HepG2 (cell line): ENCODE measurements at regions not wholly inside any gene's neighbourhood (a gene's known extent, or its start where the extent isn't known, plus 50 kb on each side); places are given as distances from the start of the nearest gene placed in this dataset.

ENCODE experiments used
- ATAC-seq: fragments of 200-7000 bp; cut with Tn5 transposase; 3 replicates; pipeline ENCODE4 v1.9.1; 2020; ENCODE audit warnings: mild to moderate bottlenecking, moderate library complexity
- BruUV-seq: library from RNA; stranded (reverse); fragments of 400-500 nt; replicated peaks from 2 replicates; lab custom pipeline; 2021; lab: Mats Ljungman, UMichigan
- CTCF ChIA-PET: fragments of 300-600 bp; formaldehyde crosslinking; extraction: SDS; loops from one replicate; lab custom pipeline; 2021; ENCODE audit warnings: low total read pairs, inconsistent platforms, low intra/inter-chr PET ratio; lab: Yijun Ruan, JAX
- POLR2A ChIA-PET: fragments of 350-600 bp; sonication (Branson Sonifier 250); formaldehyde crosslinking; loops from one replicate; lab custom pipeline; 2020; ENCODE audit warnings: antibody characterized with exemption, inconsistent platforms; lab: Yijun Ruan, JAX
- DNase-seq: peaks from one replicate; pipeline ENCODE4 v3.0.0-alpha.2; 2015; ENCODE audit warnings: low spot score
- FAIRE-seq: peaks from 3 replicates; lab custom pipeline; 2011; peaks lifted over from hg19 to GRCh38; lab: Jason Lieb, UNC
- H2AFZ ChIP-seq: one replicate; pipeline ENCODE4 v1.6.1; 2011; ENCODE audit warnings: low read length, inconsistent platforms
- H3K27ac ChIP-seq: fragments of 300-600 bp; 3 replicates; pipeline ENCODE4 v1.8.0; 2011; ENCODE audit warnings: mixed run types, mild to moderate bottlenecking, mixed read lengths, low read length, inconsistent platforms; ENCODE audit not compliant: insufficient read depth; ENCODE audit errors: extremely low read length
- H3K27me3 ChIP-seq, 2 experiments: fragments of 200-600 bp in 1 of 2; 2 replicates in 1 of 2; 3 replicates in 1 of 2; pipeline versions ENCODE4 v1.6.0 to v1.8.0; 2011; ENCODE audit warnings: low read length in 2 of 2, mild to moderate bottlenecking in 2 of 2, moderate library complexity in 2 of 2, inconsistent platforms in 1 of 2; ENCODE audit not compliant: insufficient read depth in 2 of 2, control insufficient read depth in 1 of 2
- H3K36me3 ChIP-seq, 2 experiments: fragments of 200-600 bp in 1 of 2; replicated peaks in 1 of 2; 2 replicates in 1 of 2; 3 replicates in 1 of 2; pipeline versions ENCODE4 v1.5.1 to v1.8.0; 2011; ENCODE audit warnings: low read length in 2 of 2, inconsistent platforms in 1 of 2; ENCODE audit not compliant: insufficient read depth in 2 of 2, control insufficient read depth in 1 of 2
- H3K4me1 ChIP-seq: 2 replicates; pipeline ENCODE4 v1.5.1; 2012; ENCODE audit warnings: low read length, inconsistent platforms; ENCODE audit not compliant: insufficient read depth
- H3K4me2 ChIP-seq: 2 replicates; pipeline ENCODE4 v1.6.0; 2011; ENCODE audit warnings: low read depth, low read length, inconsistent platforms
- H3K4me3 ChIP-seq, 3 experiments: fragments of 200-600 bp in 1 of 3; sonication (generic), shearing (Covaris generic) in 1 of 3; replicated peaks in 1 of 3; 2 replicates each; pipeline ENCODE4 v1.5.1; 2011 to 2016; ENCODE audit warnings: low read length in 3 of 3, inconsistent platforms in 2 of 3, low read depth in 2 of 3, mild to moderate bottlenecking in 2 of 3, control low read depth in 1 of 3, mixed read lengths in 1 of 3; ENCODE audit not compliant: insufficient read depth in 1 of 3
- H3K79me2 ChIP-seq: one replicate; pipeline ENCODE4 v1.6.1; 2011; ENCODE audit warnings: low read length, inconsistent platforms; ENCODE audit not compliant: insufficient read depth
- H3K9ac ChIP-seq: 2 replicates; pipeline ENCODE4 v1.6.0; 2011; ENCODE audit warnings: mild to moderate bottlenecking, low read depth, low read length, inconsistent platforms; ENCODE audit not compliant: insufficient read depth
- H3K9me3 ChIP-seq: 2 replicates; pipeline ENCODE4 v1.5.1; 2012; ENCODE audit warnings: mild to moderate bottlenecking, low read length
- H4K20me1 ChIP-seq: 2 replicates; pipeline ENCODE4 v1.6.0; 2011; ENCODE audit warnings: inconsistent platforms, mild to moderate bottlenecking, low read length, moderate library complexity; ENCODE audit not compliant: insufficient read depth
- AKNA ChIP-seq: sonication (generic); formaldehyde crosslinking; IDR thresholded peaks from 2 replicates; pipeline ENCODE4 v1.4.0; 2020; ENCODE audit warnings: missing genetic modification reagents, borderline replicate concordance
- ARID5B ChIP-seq: IDR thresholded peaks from 2 replicates; pipeline ENCODE4 v1.4.0; 2020; ENCODE audit warnings: mild to moderate bottlenecking, missing genetic modification reagents
- ESRRA ChIP-seq: sonication (generic); formaldehyde crosslinking; IDR thresholded peaks from 2 replicates; pipeline ENCODE4 v1.5.1; 2020; ENCODE audit warnings: mild to moderate bottlenecking, low read depth, missing genetic modification reagents
- GATAD2A ChIP-seq: IDR thresholded peaks from 2 replicates; pipeline ENCODE4 v1.6.1; 2016
- HNF4A ChIP-seq: sonication (generic); formaldehyde crosslinking; IDR thresholded peaks from 2 replicates; pipeline ENCODE4 v1.4.0; 2020; ENCODE audit warnings: missing genetic modification reagents
- PRDM15 ChIP-seq: sonication (generic); formaldehyde crosslinking; IDR thresholded peaks from 2 replicates; pipeline ENCODE4 v1.4.0; 2020; ENCODE audit warnings: missing genetic modification reagents
- RARA ChIP-seq: IDR thresholded peaks from 2 replicates; pipeline ENCODE4 v1.6.1; 2016; ENCODE audit warnings: missing genetic modification reagents, missing compliant biosample characterization
- ZBTB3 ChIP-seq: sonication (generic); formaldehyde crosslinking; IDR thresholded peaks from 2 replicates; pipeline ENCODE4 v1.4.0; 2020; ENCODE audit warnings: low read depth, mild to moderate bottlenecking, moderate library complexity, missing genetic modification reagents, borderline replicate concordance
- ZNF143 ChIP-seq: sonication (generic); formaldehyde crosslinking; IDR thresholded peaks from 2 replicates; pipeline ENCODE4 v1.4.0; 2020; ENCODE audit warnings: missing genetic modification reagents
- ZNF224 ChIP-seq: sonication (generic); formaldehyde crosslinking; IDR thresholded peaks from 2 replicates; pipeline ENCODE4 v1.5.0; 2020; ENCODE audit warnings: mild to moderate bottlenecking, missing genetic modification reagents
- ZNF30 ChIP-seq: sonication (generic); formaldehyde crosslinking; IDR thresholded peaks from 2 replicates; pipeline ENCODE4 v1.5.0; 2020; ENCODE audit warnings: mild to moderate bottlenecking, missing genetic modification reagents
- ZNF335 ChIP-seq: sonication (generic); formaldehyde crosslinking; IDR thresholded peaks from 2 replicates; pipeline ENCODE4 v1.4.0; 2020; ENCODE audit warnings: missing genetic modification reagents
- ZNF564 ChIP-seq: sonication (generic); formaldehyde crosslinking; IDR thresholded peaks from 2 replicates; pipeline ENCODE4 v1.8.1; 2023; ENCODE audit warnings: mild to moderate bottlenecking, missing genetic modification reagents
- ZNF614 ChIP-seq: IDR thresholded peaks from 2 replicates; pipeline ENCODE4 v1.6.1; 2018; ENCODE audit warnings: missing biosample characterization, missing genetic modification reagents, inconsistent platforms, borderline replicate concordance
- WGBS: methylation state at CpG from one replicate; pipeline ENCODE4 v1.1.6; 2017; ENCODE audit warnings: low lambda C conversion rate; 5-methylcytosine and 5-hydroxymethylcytosine counted together
- in situ Hi-C: cut with HindIII; loops from 2 replicates; pipeline ENCODE4 v1.10.0; 2017; ENCODE audit warnings: low pct_unique_long_range_greater_than_20kb; ENCODE audit not compliant: extremely low pct_ligation_motif_present
- intact Hi-C: fragments of 100-400 bp; cut with micrococcal nuclease; formaldehyde crosslinking; loops from one replicate; pipeline ENCODE4 v1.10.0; 2022; ENCODE audit not compliant: unreplicated experiment

- TF ChIP-seq GATAD2A (CRISPR knock-in tag) (no peak), ZNF143 (CRISPR knock-in tag) (no peak), ZNF224 (CRISPR knock-in tag) (no peak), ZNF335 (CRISPR knock-in tag) (no peak), ZBTB3 (no peak), ZNF614 (CRISPR knock-in tag) (no peak), HNF4A (CRISPR knock-in tag) (no peak), ARID5B (CRISPR knock-in tag) (no peak), RARA (CRISPR knock-in tag) (no peak), ZNF564 (no peak), ESRRA (CRISPR knock-in tag) (no peak), ZNF30 (no peak), AKNA (CRISPR knock-in tag) (no peak), PRDM15 (CRISPR knock-in tag) (no peak)
- H3K27me3 ChIP-seq, result 0 out of 5 replicates have a peak, but pooled peaks cover 0 to 4% of the 10 kb centered on the region in 2 experiments
- H3K4me3 ChIP-seq, result no peak overlapping the region
- H3K79me2 ChIP-seq, result no peaks in the 10 kb centered on the region
- no TSS peak for BruUV-seq
- intact Hi-C loops (no loop called here), in situ Hi-C loops (no loop called here)
- FAIRE-seq, result no peak
- H3K4me1 ChIP-seq, result no peaks in the 10 kb centered on the region
- H4K20me1 ChIP-seq, result no peaks in the 10 kb centered on the region
- H2AFZ ChIP-seq, result no peak overlapping the region
- CTCF ChIA-PET, result no interaction called here
- no peaks in the 10 kb centered on the region for H3K36me3 ChIP-seq
- H3K9ac ChIP-seq, result no peak overlapping the region
- H3K9me3 ChIP-seq, result no peaks in the 10 kb centered on the region
- POLR2A ChIA-PET, result no interaction called here
- DNase-seq, result no peak
- no peak overlapping the region for H3K27ac ChIP-seq
- ATAC-seq, result no peak
- H3K4me2 ChIP-seq, result no peak overlapping the region
- 1% methylated on average over 2 of the region's 2 CpGs for WGBS
Observed at GRCh38 chr4:41400296-41400695, 137.7 kb upstream of the LIMCH1 start.
